ELR (cell line): ENCODE measurements at regions not wholly inside any gene's neighbourhood (a gene's known extent, or its start where the extent isn't known, plus 50 kb on each side); places are given as distances from the start of the nearest gene placed in this dataset.

Experiments used
- DNase-seq: peaks from one replicate; pipeline ENCODE4 v3.0.0-alpha.2; 2015; ENCODE audit warnings: low read depth

GRCh38 chr11:20250644-20251247 is 90.5 kb upstream of the DBX1 start:
- DNase-seq: no peak

- DNase-seq: no peak
Measured at GRCh38 chr11:20249796-20250195, 89.5 kb upstream of the DBX1 start.

- DNase-seq: no peak
Measured at GRCh38 chr11:20249378-20249777, 89.1 kb upstream of the DBX1 start.

GRCh38 chr11:20248871-20249270 is 88.6 kb upstream of the DBX1 start:
- DNase-seq: no peak

- no peak for DNase-seq
Measured at GRCh38 chr11:20248121-20248772, 88.0 kb upstream of the DBX1 start.

- DNase-seq: no peak
Measured at GRCh38 chr11:20247591-20248007, 87.3 kb upstream of the DBX1 start.

GRCh38 chr11:20243974-20244373 is 83.7 kb upstream of the DBX1 start:
- DNase-seq: peak; percentile 11

DNA sequence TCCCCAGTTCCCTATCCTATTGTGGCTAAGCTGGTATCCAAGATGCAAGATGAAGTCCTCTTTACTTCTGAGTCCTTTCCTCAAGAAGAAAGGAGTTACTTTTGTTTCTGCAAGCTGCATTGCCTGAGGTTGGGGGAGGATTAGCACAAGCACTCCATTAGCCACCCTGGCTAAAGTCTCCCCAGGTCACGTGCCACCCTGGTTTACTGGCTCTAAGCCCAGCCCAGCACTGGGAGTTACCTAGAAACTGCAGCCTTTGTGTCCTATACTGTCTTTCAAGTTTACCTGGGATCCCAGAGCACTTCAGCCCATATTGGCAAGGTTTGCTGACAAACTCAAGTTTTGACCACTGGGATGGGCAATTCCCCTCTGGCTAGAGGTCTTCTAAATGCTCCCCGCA is 78.4 kb upstream of the DBX1 start:
- no peak for DNase-seq

GRCh38 chr11:20235164-20235563 is 74.9 kb upstream of the DBX1 start:
- DNase-seq: no peak

DNA sequence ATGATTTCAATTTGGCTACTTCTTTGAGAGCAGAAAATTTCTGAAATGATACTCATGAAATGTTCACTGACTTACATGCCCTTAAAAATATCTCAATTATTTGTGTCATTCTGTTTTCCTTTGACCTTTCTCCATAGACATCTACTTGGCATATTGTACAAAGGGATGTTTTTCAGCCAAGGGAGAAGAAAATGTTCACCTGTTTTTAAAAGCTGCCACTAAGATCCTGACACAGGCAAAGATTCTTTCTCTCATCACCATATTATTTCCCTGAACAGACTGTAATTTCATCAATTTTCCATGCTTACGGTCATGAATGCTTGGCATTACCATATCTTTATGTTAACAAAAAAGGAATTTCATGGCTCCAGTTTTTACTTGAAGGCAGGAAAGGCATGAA is 67.4 kb upstream of the DBX1 start:
- DNase-seq: no peak

- peak; percentile 4 for DNase-seq
Measured at GRCh38 chr11:20226933-20227332, 66.7 kb upstream of the DBX1 start.

DNA sequence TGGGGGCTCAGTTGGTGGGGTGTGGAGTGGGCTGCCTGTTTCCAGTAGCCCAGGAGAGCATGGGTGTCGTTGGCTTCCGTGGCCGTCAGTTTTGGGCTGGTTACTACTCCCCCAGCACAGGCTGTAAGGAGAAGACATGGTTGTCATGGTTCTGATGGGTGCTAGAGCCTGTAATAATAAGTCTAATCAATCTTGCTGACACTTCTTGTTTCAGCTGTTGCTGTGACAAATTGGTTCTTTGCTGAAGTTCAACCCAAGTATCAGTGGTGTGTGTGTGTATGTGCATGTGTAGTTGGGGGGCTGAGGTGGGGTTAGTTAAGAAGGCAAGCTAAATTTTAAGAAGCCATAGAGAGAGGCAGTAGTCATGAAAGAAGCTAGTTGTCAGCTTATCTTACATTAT is 61.3 kb upstream of the DBX1 start:
- no peak for DNase-seq

DNA sequence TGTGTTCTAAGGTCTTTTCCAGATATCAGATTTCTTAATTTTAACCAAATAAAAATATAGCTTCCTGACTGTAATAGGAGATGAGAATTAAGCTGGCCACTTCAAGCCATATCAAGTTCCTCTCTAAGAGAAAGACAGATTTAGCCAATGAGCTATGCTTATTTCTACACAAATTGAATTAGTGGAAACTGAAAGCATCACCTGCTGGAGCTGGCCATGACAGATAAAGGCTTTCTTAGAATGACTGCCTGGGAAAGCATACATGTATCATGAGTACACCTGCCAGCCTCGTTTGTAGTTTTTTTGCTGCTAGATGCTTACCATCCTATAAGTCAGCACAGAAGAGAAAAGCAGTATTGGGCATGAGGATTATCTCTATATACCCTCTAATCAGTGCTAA is 53.5 kb upstream of the DBX1 start:
- DNase-seq: no peak

DNA sequence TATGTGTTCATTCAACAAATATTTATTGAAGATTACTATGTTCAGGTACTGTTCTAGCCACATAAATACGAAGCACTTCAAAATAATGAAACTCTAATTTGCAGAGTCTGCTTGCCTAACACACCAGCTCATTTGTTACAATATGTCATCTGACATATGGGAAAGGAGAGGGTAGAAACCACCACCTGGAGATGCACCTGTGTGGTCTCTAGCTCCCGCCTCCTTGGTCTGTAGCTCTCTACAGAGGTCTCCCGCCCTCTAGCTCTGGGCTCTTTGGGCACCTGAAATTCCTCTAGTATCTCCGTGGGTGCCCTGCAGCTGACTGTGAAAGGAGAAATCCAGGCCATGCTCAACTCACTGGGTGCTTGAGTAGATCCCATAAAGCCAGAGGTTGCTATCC is 51.4 kb upstream of the DBX1 start:
- DNase-seq: no peak
